Keratinocyte (primary cell): ENCODE measurements at regions not wholly inside any gene's neighbourhood (a gene's known extent, or its start where the extent isn't known, plus 50 kb on each side); places are given as distances from the start of the nearest gene placed in this dataset.
A peak's percentile ranks its signal among the peaks of the same experiment; 100 is the strongest.

Experiments used
- DNase-seq: peaks from one replicate; pipeline ENCODE4 v3.0.0-alpha.2; 2011; ENCODE audit warnings: low read depth, missing footprints, low spot score
- FAIRE-seq: peaks from 2 replicates; lab custom pipeline; 2011; peaks lifted over from hg19 to GRCh38; lab: Jason Lieb, UNC
- H2AFZ ChIP-seq: 2 replicates; pipeline ENCODE4 v1.6.0; 2012; ENCODE audit warnings: low read length, control low read depth, inconsistent platforms; ENCODE audit not compliant: control insufficient read depth
- H3K27ac ChIP-seq: 2 replicates; pipeline ENCODE4 v1.5.1; 2011; ENCODE audit warnings: low read length; ENCODE audit not compliant: control insufficient read depth, insufficient read depth
- H3K27me3 ChIP-seq: 3 replicates; pipeline ENCODE4 v1.6.0; 2011; ENCODE audit warnings: low read length; ENCODE audit not compliant: control insufficient read depth, insufficient read depth; ENCODE audit errors: extremely low read depth
- H3K36me3 ChIP-seq, 2 experiments: 2 replicates in 1 of 2; 3 replicates in 1 of 2; pipeline ENCODE4 v1.5.1; 2011; ENCODE audit warnings: low read length in 2 of 2, mild to moderate bottlenecking in 1 of 2; ENCODE audit not compliant: control insufficient read depth in 2 of 2, insufficient read depth in 2 of 2; ENCODE audit errors: extremely low read depth in 1 of 2
- H3K4me1 ChIP-seq: 3 replicates; pipeline ENCODE4 v1.5.1; 2011; ENCODE audit warnings: low read length; ENCODE audit not compliant: control insufficient read depth, insufficient read depth; ENCODE audit errors: extremely low read depth
- H3K4me2 ChIP-seq: 3 replicates; pipeline ENCODE4 v1.6.0; 2011; ENCODE audit warnings: low read depth, low read length; ENCODE audit not compliant: control insufficient read depth, insufficient read depth; ENCODE audit errors: extremely low read depth
- H3K4me3 ChIP-seq, 3 experiments: fragments of 200-600 bp in 1 of 3; sonication (generic) in 1 of 3; 2 replicates in 2 of 3; 3 replicates in 1 of 3; pipeline ENCODE4 v1.5.1; 2011 to 2016; ENCODE audit warnings: low read length in 3 of 3, mild to moderate bottlenecking in 3 of 3, control low read depth in 2 of 3, inconsistent platforms in 1 of 3, low read depth in 1 of 3, mixed read lengths in 1 of 3, mixed run types in 1 of 3, moderate library complexity in 1 of 3; ENCODE audit not compliant: control insufficient read depth in 2 of 3, insufficient read depth in 2 of 3; ENCODE audit errors: extremely low read depth in 1 of 3
- H3K79me2 ChIP-seq: 2 replicates; pipeline ENCODE4 v1.6.0; 2012; ENCODE audit warnings: low read length; ENCODE audit not compliant: control insufficient read depth, insufficient read depth
- H3K9ac ChIP-seq: 3 replicates; pipeline ENCODE4 v1.6.0; 2011; ENCODE audit warnings: low read length; ENCODE audit not compliant: control insufficient read depth, insufficient read depth; ENCODE audit errors: extremely low read depth
- H3K9me1 ChIP-seq: 3 replicates; pipeline ENCODE4 v1.6.0; 2011; ENCODE audit warnings: low read length; ENCODE audit not compliant: control insufficient read depth, insufficient read depth; ENCODE audit errors: extremely low read depth
- H3K9me3 ChIP-seq: 2 replicates; pipeline ENCODE4 v1.5.1; 2012; ENCODE audit warnings: low read depth, low read length; ENCODE audit not compliant: control insufficient read depth
- H4K20me1 ChIP-seq: 3 replicates; pipeline ENCODE4 v1.6.0; 2011; ENCODE audit warnings: low read length; ENCODE audit not compliant: control insufficient read depth, insufficient read depth; ENCODE audit errors: extremely low read depth
- EZH2 ChIP-seq: IDR thresholded peaks from one replicate; pipeline ENCODE4 v1.6.1; 2012; ENCODE audit warnings: inconsistent platforms, mild to moderate bottlenecking, low read length, moderate library complexity
- dilution Hi-C: fragments of 300-500 bp; cut with MboI; formaldehyde crosslinking; loops from one replicate; pipeline ENCODE4 v1.7.0; 2020; ENCODE audit warnings: low sequenced_read_pairs; ENCODE audit not compliant: extremely low pct_ligation_motif_present
- TF ChIP-seq, protein P1 (sequence below), 3 experiments: IDR thresholded peaks in 1 of 3; conservative IDR thresholded peaks in 1 of 3; optimal IDR thresholded peaks in 1 of 3; 2 replicates in 2 of 3; 3 replicates in 1 of 3; pipeline versions ENCODE3 to v1.5.1; 2011; ENCODE audit warnings: low read length in 3 of 3, mild to moderate bottlenecking in 3 of 3, moderate library complexity in 2 of 3, control low read depth in 1 of 3, inconsistent platforms in 1 of 3; ENCODE audit not compliant: insufficient read depth in 2 of 3; ENCODE audit errors: extremely low read depth in 1 of 3

DNA sequence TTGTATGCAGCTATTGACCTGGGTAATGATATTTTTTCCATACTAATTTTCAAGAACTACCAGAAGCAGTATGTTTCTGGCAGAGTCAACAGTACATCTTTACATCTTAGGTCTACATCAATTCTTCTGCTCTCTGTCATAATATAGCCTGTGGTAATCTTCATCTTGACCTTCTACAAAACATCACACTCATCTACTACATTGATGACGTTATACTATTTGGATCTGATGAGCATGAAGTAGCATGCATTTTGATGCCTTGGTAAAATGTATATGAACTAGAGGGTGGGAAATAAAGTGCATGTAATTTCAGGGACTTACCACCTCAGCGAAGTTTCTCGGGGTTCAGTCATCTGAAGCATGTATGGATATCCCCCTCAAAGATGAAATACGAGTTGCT lies 629.7 kb upstream of the SGCD start:
- Histone ChIP-seq H3K27me3 (no peaks in the 10 kb centered on the region), H3K4me1 (no peaks in the 10 kb centered on the region), H3K9ac (no peak overlapping the region), H3K4me2 (no peak overlapping the region), H2AFZ (no peak overlapping the region), H3K9me3 (no peaks in the 10 kb centered on the region), H4K20me1 (no peaks in the 10 kb centered on the region), H3K36me3 (no peaks in the 10 kb centered on the region), H3K4me3 (no peak overlapping the region), H3K27ac (no peak overlapping the region), H3K79me2 (no peaks in the 10 kb centered on the region), H3K9me1 (no peaks in the 10 kb centered on the region)
- FAIRE-seq, result no peak
- dilution Hi-C loops, result no loop called here
- TF ChIP-seq, protein P1, sequence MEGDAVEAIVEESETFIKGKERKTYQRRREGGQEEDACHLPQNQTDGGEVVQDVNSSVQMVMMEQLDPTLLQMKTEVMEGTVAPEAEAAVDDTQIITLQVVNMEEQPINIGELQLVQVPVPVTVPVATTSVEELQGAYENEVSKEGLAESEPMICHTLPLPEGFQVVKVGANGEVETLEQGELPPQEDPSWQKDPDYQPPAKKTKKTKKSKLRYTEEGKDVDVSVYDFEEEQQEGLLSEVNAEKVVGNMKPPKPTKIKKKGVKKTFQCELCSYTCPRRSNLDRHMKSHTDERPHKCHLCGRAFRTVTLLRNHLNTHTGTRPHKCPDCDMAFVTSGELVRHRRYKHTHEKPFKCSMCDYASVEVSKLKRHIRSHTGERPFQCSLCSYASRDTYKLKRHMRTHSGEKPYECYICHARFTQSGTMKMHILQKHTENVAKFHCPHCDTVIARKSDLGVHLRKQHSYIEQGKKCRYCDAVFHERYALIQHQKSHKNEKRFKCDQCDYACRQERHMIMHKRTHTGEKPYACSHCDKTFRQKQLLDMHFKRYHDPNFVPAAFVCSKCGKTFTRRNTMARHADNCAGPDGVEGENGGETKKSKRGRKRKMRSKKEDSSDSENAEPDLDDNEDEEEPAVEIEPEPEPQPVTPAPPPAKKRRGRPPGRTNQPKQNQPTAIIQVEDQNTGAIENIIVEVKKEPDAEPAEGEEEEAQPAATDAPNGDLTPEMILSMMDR (optimal IDR thresholded peaks at IDR 0.05 in 1 of 3, IDR thresholded peaks at IDR 0.05 in 1 of 3, conservative IDR thresholded peaks at IDR 0.05 in 1 of 3; ENCODE audit: extremely low read depth in 1 of 3, insufficient read depth in 2 of 3, low read length in 3 of 3), result no peak
- TF ChIP-seq EZH2, result no peak
- DNase-seq, result no peak

DNA sequence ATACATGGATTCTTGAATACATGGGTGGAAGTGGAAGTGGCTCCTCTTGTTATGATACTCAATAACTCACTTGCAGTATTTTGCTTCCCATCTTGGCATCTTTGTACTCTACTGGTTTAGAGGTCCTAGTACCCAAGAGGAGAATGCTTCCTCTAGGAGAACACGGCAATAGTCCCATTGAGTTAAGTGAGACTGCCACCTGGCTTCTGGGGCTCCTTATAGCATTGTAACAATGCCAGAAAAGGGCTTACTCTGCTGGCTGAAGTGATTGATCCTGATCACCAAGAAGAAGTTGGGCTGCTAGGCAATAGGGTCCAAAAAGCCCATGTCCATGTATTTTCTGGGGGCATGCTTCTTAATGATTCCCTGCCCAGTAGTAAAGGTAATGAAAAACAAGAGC lies 627.6 kb upstream of the SGCD start:
- TF ChIP-seq, protein P1 (optimal IDR thresholded peaks at IDR 0.05 in 1 of 3, IDR thresholded peaks at IDR 0.05 in 1 of 3, conservative IDR thresholded peaks at IDR 0.05 in 1 of 3; ENCODE audit: extremely low read depth in 1 of 3, insufficient read depth in 2 of 3, low read length in 3 of 3), result peak in 2 of 3 experiments; percentile 21 to 29
- TF ChIP-seq EZH2, result no peak
- FAIRE-seq, result no peak
- Histone ChIP-seq H3K79me2 (no peaks in the 10 kb centered on the region), H4K20me1 (no peaks in the 10 kb centered on the region), H3K27me3 (no peaks in the 10 kb centered on the region), H3K4me3 (no peak overlapping the region), H3K4me1 (no peaks in the 10 kb centered on the region), H3K9ac (no peak overlapping the region), H3K9me1 (no peaks in the 10 kb centered on the region), H3K36me3 (no peaks in the 10 kb centered on the region), H2AFZ (no peak overlapping the region), H3K4me2 (no peak overlapping the region), H3K27ac (no peak overlapping the region), H3K9me3 (no peaks in the 10 kb centered on the region)
- dilution Hi-C loops, result no loop called here
- no peak for DNase-seq
